Sigmoid colon (tissue), 6 donors: ENCODE measurements at regions not wholly inside any gene's neighbourhood (a gene's known extent, or its start where the extent isn't known, plus 50 kb on each side); places are given as distances from the start of the nearest gene placed in this dataset.

Experiments used
- DNase-seq: peaks from one replicate; pipeline ENCODE4 v3.0.0-alpha.2; 2019
- H3K27ac ChIP-seq, 4 donors: fragments of 200-600 bp; sonication (generic); one replicate each; pipeline ENCODE4 v1.5.1; 2016 to 2019; ENCODE audit warnings: mild to moderate bottlenecking in 1 of 4
- H3K27me3 ChIP-seq, 3 donors: fragments of 200-600 bp; sonication (generic); one replicate each; pipeline ENCODE4 v1.5.1; 2019; ENCODE audit warnings: mild to moderate bottlenecking in 1 of 3
- H3K36me3 ChIP-seq, 4 donors: fragments of 200-600 bp; sonication (generic); one replicate each; pipeline ENCODE4 v1.5.1; 2016 to 2019
- H3K4me1 ChIP-seq, 4 donors: fragments of 200-600 bp; sonication (generic); one replicate each; pipeline ENCODE4 v1.5.1; 2017 to 2019
- H3K4me3 ChIP-seq, 4 donors: fragments of 200-600 bp; sonication (generic); one replicate each; pipeline ENCODE4 v1.5.1; 2017 to 2019; ENCODE audit warnings: mild to moderate bottlenecking in 2 of 4, moderate library complexity in 1 of 4
- H3K9me3 ChIP-seq, 4 donors: fragments of 200-600 bp in 3 of 4; sonication (generic) in 3 of 4; one replicate each; pipeline versions ENCODE4 v1.5.1 to v1.6.1; 2013 to 2019
- EP300 ChIP-seq, 4 donors: sonication (generic); formaldehyde crosslinking; IDR thresholded peaks; one replicate each; pipeline ENCODE4 v1.6.1; 2017; ENCODE audit warnings: antibody characterized with exemption in 4 of 4
- POLR2A ChIP-seq, 2 donors: fragments of 450-650 bp; IDR thresholded peaks; one replicate each; pipeline ENCODE4 v1.6.1; 2016; ENCODE audit warnings: antibody characterized with exemption in 2 of 2, mild to moderate bottlenecking in 2 of 2, moderate library complexity in 2 of 2
- POLR2AphosphoS5 ChIP-seq, 4 donors: sonication (generic); formaldehyde crosslinking; IDR thresholded peaks; one replicate each; pipeline ENCODE4 v1.6.1; 2017; ENCODE audit warnings: antibody characterized with exemption in 4 of 4
- WGBS, 2 donors: extraction: QIAGEN DNeasy Blood & Tissue Kit; methylation state at CpG; one replicate each; pipeline ENCODE4 v1.1.7; 2013; 5-methylcytosine and 5-hydroxymethylcytosine counted together
- intact Hi-C: fragments of 100-400 bp; cut with DNase I; formaldehyde crosslinking; loops from one replicate; pipeline ENCODE4 v1.15.1; 2023
- TF ChIP-seq, protein P1 (sequence below), 4 experiments: fragments of 450-650 bp in 3 of 4; fragments of 200-600 bp in 1 of 4; IDR thresholded peaks; one replicate each; pipeline ENCODE4 v1.5.1; 2016 to 2019; ENCODE audit warnings: antibody characterized with exemption in 4 of 4, mild to moderate bottlenecking in 3 of 4, moderate library complexity in 2 of 4
- donor health status: healthy with polysubstance abuse.
- donor health status: healthy.

DNA sequence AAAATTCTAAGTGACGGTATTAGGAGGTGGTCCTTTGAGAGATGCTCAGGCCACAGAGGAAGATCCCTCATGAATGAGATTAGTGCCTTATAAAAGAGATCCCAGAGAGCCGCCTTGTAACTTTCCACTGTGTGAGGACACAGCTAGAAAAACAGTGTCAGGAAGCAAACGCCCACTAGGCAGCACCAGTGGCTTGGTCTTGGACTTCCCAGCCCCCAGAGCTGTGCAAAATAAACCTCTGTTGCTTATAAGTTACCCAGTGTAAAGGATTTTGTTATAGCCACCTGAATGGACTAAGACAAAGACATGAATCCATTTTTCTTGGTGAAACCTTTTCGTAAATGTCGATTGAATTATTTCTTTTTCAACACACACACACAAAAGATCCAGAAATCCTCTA lies 141.0 kb downstream of the CBLN1 start:
- H3K4me1 ChIP-seq = no peaks in the 10 kb centered on the region
- H3K9me3 ChIP-seq = peaks cover 0 to under 1% (median 0%) of the 10 kb centered on the region in 4 donors
- TF ChIP-seq, protein P1, sequence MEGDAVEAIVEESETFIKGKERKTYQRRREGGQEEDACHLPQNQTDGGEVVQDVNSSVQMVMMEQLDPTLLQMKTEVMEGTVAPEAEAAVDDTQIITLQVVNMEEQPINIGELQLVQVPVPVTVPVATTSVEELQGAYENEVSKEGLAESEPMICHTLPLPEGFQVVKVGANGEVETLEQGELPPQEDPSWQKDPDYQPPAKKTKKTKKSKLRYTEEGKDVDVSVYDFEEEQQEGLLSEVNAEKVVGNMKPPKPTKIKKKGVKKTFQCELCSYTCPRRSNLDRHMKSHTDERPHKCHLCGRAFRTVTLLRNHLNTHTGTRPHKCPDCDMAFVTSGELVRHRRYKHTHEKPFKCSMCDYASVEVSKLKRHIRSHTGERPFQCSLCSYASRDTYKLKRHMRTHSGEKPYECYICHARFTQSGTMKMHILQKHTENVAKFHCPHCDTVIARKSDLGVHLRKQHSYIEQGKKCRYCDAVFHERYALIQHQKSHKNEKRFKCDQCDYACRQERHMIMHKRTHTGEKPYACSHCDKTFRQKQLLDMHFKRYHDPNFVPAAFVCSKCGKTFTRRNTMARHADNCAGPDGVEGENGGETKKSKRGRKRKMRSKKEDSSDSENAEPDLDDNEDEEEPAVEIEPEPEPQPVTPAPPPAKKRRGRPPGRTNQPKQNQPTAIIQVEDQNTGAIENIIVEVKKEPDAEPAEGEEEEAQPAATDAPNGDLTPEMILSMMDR (IDR thresholded peaks at IDR 0.05) = no peak
- no peak for TF ChIP-seq POLR2AphosphoS5 (IDR thresholded peaks at IDR 0.05)
- no peak for TF ChIP-seq POLR2A (IDR thresholded peaks at IDR 0.05)
- TF ChIP-seq EP300 (IDR thresholded peaks at IDR 0.05) = no peak
- H3K27ac ChIP-seq = no peak overlapping the region
- H3K36me3 ChIP-seq = no peaks in the 10 kb centered on the region
- no peak overlapping the region for H3K4me3 ChIP-seq
- intact Hi-C loops = no loop called here
- no peaks in the 10 kb centered on the region for H3K27me3 ChIP-seq
- DNase-seq = no peak
- WGBS, 2 donors = 59 to 67% methylated on average over 5 of the region's 5 CpGs

DNA sequence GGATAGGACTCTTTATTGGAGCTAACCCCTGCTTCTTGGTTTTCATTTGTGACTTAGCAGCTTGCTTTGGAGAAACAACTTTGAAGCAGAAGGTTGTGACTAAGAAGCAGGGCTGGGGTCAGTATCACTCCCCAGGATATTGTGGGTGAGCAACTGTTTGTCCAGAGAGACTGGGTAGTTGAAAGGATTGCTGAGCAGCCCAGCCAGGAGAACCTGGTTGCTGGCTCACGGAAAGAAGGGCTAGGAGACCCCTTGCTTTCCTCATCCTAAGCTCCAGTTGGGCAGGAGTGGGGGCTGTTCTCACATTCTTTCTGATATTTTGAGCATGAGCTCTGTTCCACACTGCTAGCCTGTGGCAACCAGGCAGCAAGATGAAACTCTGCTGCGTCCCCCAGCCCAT lies 151.2 kb downstream of the CBLN1 start:
- peaks cover 0 to 8% (median 0%) of the 10 kb centered on the region in 4 donors for H3K4me1 ChIP-seq
- TF ChIP-seq, protein P1 (IDR thresholded peaks at IDR 0.05) = no peak
- no peak for TF ChIP-seq EP300 (IDR thresholded peaks at IDR 0.05)
- TF ChIP-seq POLR2AphosphoS5 (IDR thresholded peaks at IDR 0.05) = no peak
- TF ChIP-seq POLR2A (IDR thresholded peaks at IDR 0.05) = no peak

DNA sequence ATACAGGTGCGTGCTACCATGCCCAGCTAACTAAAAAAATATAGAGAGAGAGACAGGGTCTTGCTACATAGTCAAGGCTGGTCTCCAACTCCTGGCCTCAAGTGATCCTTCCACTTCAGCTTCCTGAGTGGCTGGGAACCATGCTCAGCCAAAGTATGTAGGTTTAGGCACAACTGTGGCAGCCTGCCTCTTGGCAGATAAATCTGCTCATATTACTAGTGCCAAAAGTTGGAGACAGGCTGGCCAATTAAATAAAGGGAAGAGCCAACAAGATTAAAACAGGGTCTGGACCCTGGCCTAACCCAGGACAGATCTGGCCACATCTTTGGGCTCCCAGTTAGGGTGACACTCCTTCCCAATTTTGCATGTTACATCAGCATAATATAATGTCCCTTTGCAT lies 151.7 kb downstream of the CBLN1 start:
- DNase-seq = no peak
- H3K27me3 ChIP-seq = no peaks in the 10 kb centered on the region
- no peaks in the 10 kb centered on the region for H3K9me3 ChIP-seq
- 81 to 87% methylated on average over 1 of the region's 1 CpG for WGBS, 2 donors
- no peak overlapping the region for H3K4me3 ChIP-seq
- TF ChIP-seq, protein P1 (IDR thresholded peaks at IDR 0.05) = no peak
- TF ChIP-seq POLR2A (IDR thresholded peaks at IDR 0.05) (no peak), EP300 (IDR thresholded peaks at IDR 0.05) (no peak), POLR2AphosphoS5 (IDR thresholded peaks at IDR 0.05) (no peak)
- H3K4me1 ChIP-seq = peaks cover 0 to 8% (median 0%) of the 10 kb centered on the region in 4 donors
- H3K36me3 ChIP-seq = no peaks in the 10 kb centered on the region
- no peak overlapping the region for H3K27ac ChIP-seq
- intact Hi-C loops = no loop called here

More for the DNA sequence above, 151.2 kb downstream of the CBLN1 start:
- Histone ChIP-seq H3K27me3 (no peaks in the 10 kb centered on the region), H3K4me3 (no peak overlapping the region), H3K27ac (no peak overlapping the region), H3K9me3 (no peaks in the 10 kb centered on the region), H3K36me3 (no peaks in the 10 kb centered on the region)
- intact Hi-C loops = no loop called here
- no peak for DNase-seq
- 68 to 76% methylated on average over 2 of the region's 2 CpGs for whole genome bisulfite sequencing, 2 donors

DNA sequence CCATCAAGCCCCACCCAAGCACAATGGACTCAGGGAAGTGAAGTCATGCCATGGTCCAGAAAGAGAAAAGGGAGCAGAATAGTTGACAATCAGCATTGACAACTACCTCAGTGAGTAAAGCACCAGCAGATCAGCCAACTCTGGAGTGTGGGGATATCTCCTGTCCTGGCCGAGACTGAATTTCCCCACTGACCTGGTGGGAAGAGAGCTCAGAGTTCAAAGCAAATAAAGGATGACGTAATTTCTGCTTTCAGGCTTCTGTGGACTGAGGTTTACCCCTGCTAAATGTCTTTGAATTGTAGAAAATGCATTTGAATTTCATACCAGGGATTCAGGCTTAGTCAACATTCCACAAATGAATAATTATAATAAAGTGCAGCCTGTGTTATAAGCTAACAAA lies 152.9 kb downstream of the CBLN1 start:
- TF ChIP-seq, protein P1 (IDR thresholded peaks at IDR 0.05) = no peak
- TF ChIP-seq POLR2A (IDR thresholded peaks at IDR 0.05) (no peak), POLR2AphosphoS5 (IDR thresholded peaks at IDR 0.05) (no peak), EP300 (IDR thresholded peaks at IDR 0.05) (no peak)
- intact Hi-C loops = no loop called here
- Histone ChIP-seq H3K9me3 (no peaks in the 10 kb centered on the region), H3K27ac (no peak overlapping the region), H3K36me3 (no peaks in the 10 kb centered on the region), H3K4me1 (peaks cover 0 to 8% (median 0%) of the 10 kb centered on the region in 4 donors), H3K4me3 (no peak overlapping the region), H3K27me3 (no peaks in the 10 kb centered on the region)
- DNase-seq = no peak
- 16 to 54% methylated on average over 2 of the region's 2 CpGs for WGBS, 2 donors

DNA sequence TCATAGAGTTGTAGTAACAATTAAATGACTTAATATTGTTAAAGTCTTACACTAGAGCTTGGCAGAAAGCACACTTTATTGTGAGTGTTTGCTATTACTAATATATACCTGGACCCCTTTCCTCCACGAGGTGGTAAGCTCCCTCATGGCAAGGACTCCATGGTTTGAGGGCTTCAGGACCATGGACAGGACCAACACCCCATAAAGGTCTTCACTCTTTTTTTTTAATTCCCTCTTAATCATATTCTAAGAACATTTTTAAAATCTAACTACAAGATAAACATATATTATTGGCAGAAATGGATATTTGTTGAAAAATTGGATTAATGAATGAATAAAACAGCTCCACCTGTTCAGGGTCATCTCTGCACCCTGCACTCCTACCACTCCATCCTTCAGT lies 154.5 kb downstream of the CBLN1 start:
- no peaks in the 10 kb centered on the region for H3K9me3 ChIP-seq
- peaks cover 0 to 8% (median 0%) of the 10 kb centered on the region in 4 donors for H3K4me1 ChIP-seq
- 13 to 19% methylated on average over 1 of the region's 1 CpG for WGBS, 2 donors
- H3K27me3 ChIP-seq = no peaks in the 10 kb centered on the region
- intact Hi-C loops = no loop called here
- no peak overlapping the region for H3K27ac ChIP-seq
- H3K36me3 ChIP-seq = no peaks in the 10 kb centered on the region
- H3K4me3 ChIP-seq = no peak overlapping the region
- no peak for DNase-seq
- TF ChIP-seq EP300 (IDR thresholded peaks at IDR 0.05) (no peak), POLR2A (IDR thresholded peaks at IDR 0.05) (no peak), POLR2AphosphoS5 (IDR thresholded peaks at IDR 0.05) (no peak)
- TF ChIP-seq, protein P1 (IDR thresholded peaks at IDR 0.05) = no peak
